ENCODE measurements at regions not wholly inside any gene's neighbourhood (a gene's known extent, or its start where the extent isn't known, plus 50 kb on each side); places are given as distances from the start of the nearest gene placed in this dataset.

DNA sequence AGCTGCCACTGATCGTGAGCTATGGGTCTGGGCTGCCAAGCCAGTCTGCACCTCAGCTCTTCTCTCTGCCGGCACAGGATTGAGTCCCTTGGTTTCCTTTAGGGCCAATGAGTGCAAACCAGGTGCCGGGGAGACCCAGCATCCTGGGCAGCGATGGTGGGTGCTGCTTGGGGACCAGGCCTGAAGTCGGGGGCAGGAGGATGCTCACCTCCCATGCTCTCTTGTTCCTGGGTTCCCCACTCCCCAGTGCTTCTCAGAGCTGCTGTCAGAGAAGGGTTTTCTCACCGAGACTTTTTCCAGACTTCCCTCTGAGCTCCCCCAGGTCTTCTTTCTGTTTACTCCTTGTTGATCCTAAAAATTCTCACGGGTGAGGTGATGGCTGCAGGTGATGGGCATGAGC lies 61.2 kb downstream of the IRX1 start:
- TF ChIP-seq, protein P1, sequence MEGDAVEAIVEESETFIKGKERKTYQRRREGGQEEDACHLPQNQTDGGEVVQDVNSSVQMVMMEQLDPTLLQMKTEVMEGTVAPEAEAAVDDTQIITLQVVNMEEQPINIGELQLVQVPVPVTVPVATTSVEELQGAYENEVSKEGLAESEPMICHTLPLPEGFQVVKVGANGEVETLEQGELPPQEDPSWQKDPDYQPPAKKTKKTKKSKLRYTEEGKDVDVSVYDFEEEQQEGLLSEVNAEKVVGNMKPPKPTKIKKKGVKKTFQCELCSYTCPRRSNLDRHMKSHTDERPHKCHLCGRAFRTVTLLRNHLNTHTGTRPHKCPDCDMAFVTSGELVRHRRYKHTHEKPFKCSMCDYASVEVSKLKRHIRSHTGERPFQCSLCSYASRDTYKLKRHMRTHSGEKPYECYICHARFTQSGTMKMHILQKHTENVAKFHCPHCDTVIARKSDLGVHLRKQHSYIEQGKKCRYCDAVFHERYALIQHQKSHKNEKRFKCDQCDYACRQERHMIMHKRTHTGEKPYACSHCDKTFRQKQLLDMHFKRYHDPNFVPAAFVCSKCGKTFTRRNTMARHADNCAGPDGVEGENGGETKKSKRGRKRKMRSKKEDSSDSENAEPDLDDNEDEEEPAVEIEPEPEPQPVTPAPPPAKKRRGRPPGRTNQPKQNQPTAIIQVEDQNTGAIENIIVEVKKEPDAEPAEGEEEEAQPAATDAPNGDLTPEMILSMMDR (IDR thresholded peaks at IDR 0.05), result no peak
- TF ChIP-seq POLR2A (IDR thresholded peaks at IDR 0.05), result no peak

Measured in Peyer's patch (tissue), 4 donors.